Vagina (tissue), 2 donors: ENCODE measurements at regions not wholly inside any gene's neighbourhood (a gene's known extent, or its start where the extent isn't known, plus 50 kb on each side); places are given as distances from the start of the nearest gene placed in this dataset.
"Not testable (repeated sequence)": the region's sequence is repeated elsewhere in the genome, so short reads cannot be mapped to it uniquely, and the experiment has no call there.

Experiments used
- DNase-seq, 2 donors: peaks; one replicate each; pipeline ENCODE4 v3.0.0-alpha.2; 2017; ENCODE audit errors: extremely low spot score in 2 of 2
- H3K27ac ChIP-seq: fragments of 200-600 bp; sonication (generic); one replicate; pipeline ENCODE4 v1.5.1; 2019
- H3K27me3 ChIP-seq: fragments of 200-600 bp; sonication (generic); one replicate; pipeline ENCODE4 v1.5.1; 2019
- H3K36me3 ChIP-seq, 2 donors: fragments of 200-600 bp; sonication (generic); one replicate each; pipeline ENCODE4 v1.5.1; 2017 to 2019
- H3K4me1 ChIP-seq: fragments of 200-600 bp; sonication (generic); one replicate; pipeline ENCODE4 v1.5.1; 2019
- H3K4me3 ChIP-seq, 2 donors: fragments of 200-600 bp; sonication (generic); 1 replicate in 1 of 2; 2 replicates in 1 of 2; pipeline ENCODE4 v1.5.1; 2016 to 2019
- H3K9me3 ChIP-seq: fragments of 200-600 bp; sonication (generic); one replicate; pipeline ENCODE4 v1.5.1; 2019
- CTCF ChIP-seq, 3 experiments: fragments of 450-650 bp in 2 of 3; fragments of 200-600 bp in 1 of 3; sonication (generic) in 1 of 3; IDR thresholded peaks; one replicate each; pipeline ENCODE4 v1.5.1; 2017 to 2019; ENCODE audit warnings: antibody characterized with exemption in 3 of 3, mild to moderate bottlenecking in 2 of 3, moderate library complexity in 2 of 3
- POLR2A ChIP-seq, 2 donors: fragments of 450-650 bp; IDR thresholded peaks; one replicate each; pipeline ENCODE4 v1.6.1; 2017; ENCODE audit warnings: antibody characterized with exemption in 2 of 2, mild to moderate bottlenecking in 2 of 2, moderate library complexity in 2 of 2
- POLR2AphosphoS5 ChIP-seq, 2 donors: sonication (generic); formaldehyde crosslinking; IDR thresholded peaks; one replicate each; pipeline ENCODE4 v1.9.0; 2017; ENCODE audit warnings: antibody characterized with exemption in 2 of 2, mild to moderate bottlenecking in 2 of 2, low read depth in 1 of 2; ENCODE audit not compliant: insufficient read depth in 1 of 2
- intact Hi-C: fragments of 100-400 bp; cut with DNase I; formaldehyde crosslinking; loops from one replicate; pipeline ENCODE4 v1.15.1; 2023

DNA sequence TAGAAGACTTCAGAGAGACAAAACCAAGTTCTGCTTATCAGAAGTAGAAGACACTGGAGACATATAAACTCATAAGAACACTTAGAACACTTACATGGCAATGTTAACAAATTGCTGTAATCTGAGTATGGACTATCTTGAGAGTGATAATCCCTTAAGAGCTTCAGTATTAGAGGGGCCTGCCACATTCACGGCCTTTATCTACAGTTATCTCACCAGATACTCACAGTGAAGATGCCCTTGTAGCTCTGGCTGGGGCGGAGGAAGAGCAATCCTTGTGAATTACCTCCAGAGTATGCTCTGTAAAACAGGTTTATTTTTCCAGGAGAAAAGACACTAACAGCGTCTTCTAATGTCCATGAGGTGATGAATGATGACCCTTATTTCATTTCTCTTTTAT, 762.8 kb downstream of the FAM181B start:
- no peaks in the 10 kb centered on the region for H3K4me1 ChIP-seq
- H3K9me3 ChIP-seq: no peaks in the 10 kb centered on the region
- TF ChIP-seq CTCF (IDR thresholded peaks at IDR 0.05) (no peak), POLR2AphosphoS5 (IDR thresholded peaks at IDR 0.05; ENCODE audit: insufficient read depth in 1 of 2, low read depth in 1 of 2) (no peak), POLR2A (IDR thresholded peaks at IDR 0.05) (no peak)
- no peak overlapping the region for H3K27ac ChIP-seq
- no peaks in the 10 kb centered on the region for H3K36me3 ChIP-seq
- intact Hi-C loops: no loop called here
- DNase-seq: no peak
- no peak overlapping the region for H3K4me3 ChIP-seq
- H3K27me3 ChIP-seq: no peaks in the 10 kb centered on the region

DNA sequence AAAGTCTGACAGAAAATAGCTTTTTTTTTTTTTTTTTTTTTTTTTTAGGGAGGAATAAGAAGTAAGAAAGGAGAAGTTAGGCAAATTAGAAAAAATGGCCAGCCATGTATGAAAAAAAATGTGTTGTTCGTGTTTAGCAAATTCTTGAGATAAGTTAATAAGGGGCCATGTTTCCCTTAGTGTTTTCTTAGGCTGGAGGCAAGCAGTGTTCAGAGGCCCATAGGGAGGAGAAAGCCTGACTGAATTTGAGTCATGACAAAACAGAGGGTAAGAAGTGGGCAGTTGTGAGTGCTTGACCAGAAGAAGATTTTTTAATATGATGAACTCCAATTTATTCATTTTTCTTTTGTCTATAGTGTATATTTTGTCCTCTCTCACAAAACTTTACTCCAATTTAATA, 766.4 kb downstream of the FAM181B start:
- H3K9me3 ChIP-seq: no peaks in the 10 kb centered on the region
- H3K27ac ChIP-seq: no peak overlapping the region
- DNase-seq: no peak
- intact Hi-C loops: no loop called here
- no peak overlapping the region for H3K4me3 ChIP-seq
- no peaks in the 10 kb centered on the region for H3K36me3 ChIP-seq
- TF ChIP-seq CTCF (IDR thresholded peaks at IDR 0.05): no peak
- TF ChIP-seq POLR2A (IDR thresholded peaks at IDR 0.05): no peak
- TF ChIP-seq POLR2AphosphoS5 (IDR thresholded peaks at IDR 0.05; ENCODE audit: insufficient read depth in 1 of 2, low read depth in 1 of 2): no peak
- no peaks in the 10 kb centered on the region for H3K27me3 ChIP-seq
- no peaks in the 10 kb centered on the region for H3K4me1 ChIP-seq

- no peak for DNase-seq
- H3K27me3 ChIP-seq: no peaks in the 10 kb centered on the region
- TF ChIP-seq POLR2A (IDR thresholded peaks at IDR 0.05): no peak
These were observed 767.3 kb downstream of the FAM181B start for GRCh38 chr11:81966340-81966739.

DNA sequence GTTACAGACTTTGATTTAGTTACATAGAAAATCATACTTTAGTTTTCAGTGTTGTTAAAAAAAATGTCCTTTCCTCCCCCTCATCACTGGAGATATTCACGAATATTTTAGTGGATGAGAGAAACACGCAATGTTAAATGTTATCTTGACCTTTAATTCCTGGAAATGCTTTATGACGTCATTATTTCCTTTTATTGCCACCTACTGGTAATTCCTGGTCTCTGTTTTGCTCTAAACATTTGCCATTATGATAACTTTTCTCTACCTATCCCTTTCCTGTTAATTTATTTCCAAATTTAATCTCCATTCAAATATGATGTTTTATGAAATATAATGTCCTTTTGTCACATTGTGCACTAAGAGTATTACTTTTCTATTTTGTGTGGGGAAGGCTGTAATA, 770.6 kb downstream of the FAM181B start:
- intact Hi-C loops: no loop called here
- TF ChIP-seq POLR2A (IDR thresholded peaks at IDR 0.05): no peak

More at GRCh38 chr11:81966340-81966739, 767.3 kb downstream of the FAM181B start:
- H3K9me3 ChIP-seq: no peaks in the 10 kb centered on the region
- no peak overlapping the region for H3K4me3 ChIP-seq
- H3K27ac ChIP-seq: no peak overlapping the region
- no peaks in the 10 kb centered on the region for H3K36me3 ChIP-seq
- intact Hi-C loops: no loop called here
- no peaks in the 10 kb centered on the region for H3K4me1 ChIP-seq

DNA sequence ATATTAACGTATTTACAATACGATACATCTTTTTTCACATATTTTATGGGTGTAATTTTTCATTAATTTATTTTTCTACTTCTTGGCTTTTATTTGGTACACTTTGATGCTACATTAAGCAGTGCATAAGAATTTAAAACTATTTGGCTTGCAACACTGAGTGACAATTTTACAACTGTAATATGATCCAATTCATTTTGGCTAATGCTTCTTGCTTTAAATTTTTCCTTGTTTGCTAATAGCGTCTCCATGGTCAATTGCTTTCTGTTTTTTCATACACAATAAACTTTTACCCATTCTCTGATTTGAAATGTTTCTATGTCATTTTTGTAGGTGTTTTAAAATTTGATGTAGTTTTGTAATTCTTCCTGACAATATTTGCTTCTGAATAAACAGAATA, 773.2 kb downstream of the FAM181B start:
- H3K27ac ChIP-seq: no peak overlapping the region
- no peaks in the 10 kb centered on the region for H3K27me3 ChIP-seq
- TF ChIP-seq CTCF (IDR thresholded peaks at IDR 0.05): no peak
- TF ChIP-seq POLR2AphosphoS5 (IDR thresholded peaks at IDR 0.05; ENCODE audit: insufficient read depth in 1 of 2, low read depth in 1 of 2): no peak
- H3K4me1 ChIP-seq: no peaks in the 10 kb centered on the region
- no peak for DNase-seq
- no peaks in the 10 kb centered on the region for H3K9me3 ChIP-seq
- no peak overlapping the region for H3K4me3 ChIP-seq
- H3K36me3 ChIP-seq: no peaks in the 10 kb centered on the region
- intact Hi-C loops: no loop called here

More for the DNA sequence above, 770.6 kb downstream of the FAM181B start:
- Histone ChIP-seq H3K27me3 (no peaks in the 10 kb centered on the region), H3K36me3 (no peaks in the 10 kb centered on the region), H3K4me3 (no peak overlapping the region), H3K27ac (no peak overlapping the region), H3K9me3 (no peaks in the 10 kb centered on the region), H3K4me1 (no peaks in the 10 kb centered on the region)
- no peak for DNase-seq

DNA sequence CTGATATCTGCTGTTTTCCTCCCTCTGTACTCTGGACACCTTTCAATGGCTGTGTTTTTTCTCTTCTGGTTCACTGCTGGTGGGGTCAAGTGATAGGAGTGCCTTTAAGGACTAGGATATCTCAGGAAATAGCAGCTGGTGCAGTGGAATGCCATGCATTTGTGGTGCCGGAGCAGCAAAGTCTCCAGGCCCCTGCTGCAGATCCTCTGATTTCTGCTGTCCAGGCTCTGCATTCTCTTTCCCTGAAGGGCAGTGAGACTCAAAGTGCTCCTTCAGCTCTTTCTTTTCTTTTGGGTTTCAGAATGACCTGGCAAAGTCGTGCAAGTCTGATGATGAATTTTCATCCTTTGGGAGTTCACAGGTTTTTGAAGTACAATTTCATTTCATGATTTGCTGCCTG, 774.3 kb downstream of the FAM181B start:
- Histone ChIP-seq H3K27ac (no peak overlapping the region), H3K27me3 (no peaks in the 10 kb centered on the region), H3K4me1 (no peaks in the 10 kb centered on the region), H3K9me3 (no peaks in the 10 kb centered on the region), H3K4me3 (no peak overlapping the region), H3K36me3 (no peaks in the 10 kb centered on the region)
- DNase-seq: no peak
- intact Hi-C loops: no loop called here
- TF ChIP-seq POLR2A (IDR thresholded peaks at IDR 0.05): no peak
- no peak for TF ChIP-seq CTCF (IDR thresholded peaks at IDR 0.05)
- no peak for TF ChIP-seq POLR2AphosphoS5 (IDR thresholded peaks at IDR 0.05; ENCODE audit: insufficient read depth in 1 of 2, low read depth in 1 of 2)

DNA sequence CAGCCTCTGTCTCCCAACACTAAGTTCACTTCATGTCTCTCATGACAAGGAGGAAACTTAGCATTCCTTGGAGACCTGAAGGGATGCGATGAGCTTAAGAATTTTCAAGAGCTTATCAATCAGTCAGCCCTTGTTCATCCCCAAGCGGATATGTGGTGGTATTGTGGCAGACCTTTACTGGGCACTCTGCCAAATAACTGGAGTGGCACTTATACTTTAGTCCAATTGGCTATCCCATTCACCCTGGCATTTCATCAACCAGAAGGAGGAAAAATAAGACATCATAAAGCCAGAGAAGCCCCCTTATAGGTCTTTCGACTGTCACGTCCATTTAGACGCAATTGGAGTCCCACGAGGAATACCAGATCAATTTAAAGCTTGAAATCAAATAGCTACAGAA, 779.4 kb downstream of the FAM181B start:
- intact Hi-C loops, H3K9me3 ChIP-seq, H3K36me3 ChIP-seq, H3K4me3 ChIP-seq, H3K4me1 ChIP-seq, DNase-seq, H3K27ac ChIP-seq, H3K27me3 ChIP-seq: not testable (repeated sequence)
